ENCODE measurements at regions not wholly inside any gene's neighbourhood (a gene's known extent, or its start where the extent isn't known, plus 50 kb on each side); places are given as distances from the start of the nearest gene placed in this dataset.
"Not testable (repeated sequence)": the region's sequence is repeated elsewhere in the genome, so short reads cannot be mapped to it uniquely, and the experiment has no call there.

- not testable (repeated sequence) for DNase-seq
These were observed 78.3 kb upstream of the EED start for GRCh38 chr11:86166287-86166686.

GRCh38 chr11:86164106-86164505 is 80.4 kb upstream of the EED start:
- DNase-seq, result no peak

GRCh38 chr11:86163221-86163876 is 81.2 kb upstream of the EED start:
- not testable (repeated sequence) for DNase-seq

- DNase-seq, result no peak
These were observed 82.3 kb upstream of the EED start for GRCh38 chr11:86162239-86162638.

DNA sequence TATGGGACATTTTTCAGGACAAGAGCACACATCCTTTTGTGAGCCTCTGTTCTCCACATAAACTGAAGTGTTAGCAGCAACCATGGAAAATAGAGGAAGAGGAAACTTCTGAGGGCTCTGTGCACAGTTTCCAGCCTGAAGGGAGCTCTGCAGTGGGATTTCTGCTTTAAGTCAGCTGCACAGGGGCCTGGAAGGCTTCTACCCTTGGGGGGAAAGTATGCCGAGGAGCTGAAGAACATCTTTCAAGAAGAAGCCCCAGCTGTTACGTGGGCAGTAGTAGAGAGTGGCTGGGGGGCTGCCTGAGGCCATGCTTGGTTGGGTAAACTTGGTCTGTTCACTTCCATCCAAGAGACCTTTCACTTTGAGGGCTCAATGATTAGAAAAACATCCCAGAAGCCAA is 82.7 kb upstream of the EED start:
- no peak for DNase-seq

DNA sequence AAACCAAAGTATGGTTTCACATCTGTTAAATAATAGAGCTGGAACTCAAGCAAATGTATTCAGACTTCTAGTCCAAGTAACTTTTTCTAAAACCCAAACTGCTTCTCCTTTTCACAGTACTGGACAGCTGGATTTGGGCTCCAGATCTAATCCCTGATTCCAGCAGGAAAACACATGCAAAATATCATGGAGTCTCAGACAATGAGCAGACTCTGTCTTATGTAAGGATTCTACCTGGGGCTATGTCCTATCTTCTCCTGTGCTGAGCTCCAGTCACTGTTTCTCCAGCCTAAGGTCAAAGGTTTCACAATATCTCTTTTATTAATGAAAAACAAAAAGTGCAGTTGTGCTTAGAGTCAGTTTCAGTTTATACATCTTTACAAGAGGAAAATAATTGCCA is 83.2 kb upstream of the EED start:
- no peak for DNase-seq

DNA sequence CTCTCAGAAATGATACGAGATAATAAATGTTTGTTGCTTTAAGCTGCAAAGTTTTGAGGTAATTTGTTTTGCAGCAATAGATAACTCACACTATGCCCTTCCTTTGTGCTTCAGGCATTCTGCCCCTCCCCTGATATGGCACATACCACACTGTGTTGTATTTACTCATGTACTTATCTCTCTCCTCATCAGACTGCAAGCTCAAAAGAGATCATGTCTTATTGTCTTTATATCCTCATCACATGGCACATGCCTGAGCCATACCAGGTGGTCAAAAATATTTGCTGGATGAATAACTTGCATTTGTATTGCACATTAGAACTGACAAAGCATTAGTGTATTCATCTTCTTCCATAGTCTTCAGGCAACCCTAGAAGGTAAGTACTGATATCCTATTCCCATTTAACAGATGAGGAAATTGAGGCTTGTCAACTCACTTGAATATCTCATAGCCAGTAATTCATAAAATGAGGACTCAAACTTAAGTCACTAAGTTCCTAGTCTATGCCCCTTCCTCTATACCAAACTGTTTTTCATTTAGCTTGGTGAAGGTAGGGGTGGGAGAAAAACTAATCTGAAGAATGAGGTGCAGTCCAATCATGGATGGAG is 83.9 kb upstream of the EED start:
- DNase-seq, result no peak

DNA sequence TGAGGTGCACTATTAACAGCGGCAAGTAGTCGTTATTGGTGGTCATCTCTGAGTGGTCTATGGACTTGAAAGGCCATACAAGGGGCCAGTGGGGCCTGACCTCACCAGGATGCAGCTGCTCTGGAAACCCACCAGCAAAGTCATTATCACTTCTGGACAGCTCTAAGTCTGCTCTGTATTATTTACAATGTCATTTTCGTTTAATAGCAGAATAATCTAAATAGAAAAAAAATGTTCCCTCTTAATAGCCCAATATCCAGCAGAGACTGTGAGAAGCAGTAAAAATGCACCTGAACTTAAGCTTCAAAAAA is 85.0 kb upstream of the EED start:
- DNase-seq, result no peak

- no peak for DNase-seq
These were observed 85.6 kb upstream of the EED start for GRCh38 chr11:86158704-86159580.

DNA sequence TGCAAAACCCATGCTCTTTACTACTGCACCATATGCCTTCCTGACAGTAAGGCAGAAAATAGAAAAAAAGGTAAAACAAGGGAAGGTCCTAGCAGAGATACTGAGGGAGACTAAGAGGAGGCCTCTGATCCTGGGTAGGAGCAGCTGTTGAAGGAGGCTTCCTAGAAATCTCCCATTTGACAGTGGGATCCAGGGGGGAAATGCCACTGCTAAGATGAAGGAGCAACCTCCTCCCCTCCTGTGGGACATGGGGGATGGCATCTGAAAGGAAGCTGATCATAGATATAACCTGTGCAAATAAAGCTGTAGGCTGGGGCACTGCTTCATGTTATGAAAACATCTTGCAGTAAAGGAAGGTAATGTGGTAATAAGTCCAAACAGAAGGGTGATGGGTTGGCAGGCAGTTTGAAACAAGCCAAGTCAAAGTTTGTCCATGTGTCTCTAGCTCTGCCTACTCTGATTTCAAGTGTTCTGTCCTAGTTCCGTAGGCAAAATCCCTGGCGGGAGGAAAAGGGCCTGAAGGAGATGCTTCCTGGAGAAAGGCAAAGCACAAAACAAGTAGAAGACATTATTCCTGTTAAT is 86.7 kb upstream of the EED start:
- DNase-seq, result no peak

GRCh38 chr11:86156397-86156955 is 87.6 kb upstream of the PICALM start:
- DNase-seq, result no peak

- DNase-seq, result no peak
These were observed 86.4 kb upstream of the PICALM start for GRCh38 chr11:86155200-86155844.

DNA sequence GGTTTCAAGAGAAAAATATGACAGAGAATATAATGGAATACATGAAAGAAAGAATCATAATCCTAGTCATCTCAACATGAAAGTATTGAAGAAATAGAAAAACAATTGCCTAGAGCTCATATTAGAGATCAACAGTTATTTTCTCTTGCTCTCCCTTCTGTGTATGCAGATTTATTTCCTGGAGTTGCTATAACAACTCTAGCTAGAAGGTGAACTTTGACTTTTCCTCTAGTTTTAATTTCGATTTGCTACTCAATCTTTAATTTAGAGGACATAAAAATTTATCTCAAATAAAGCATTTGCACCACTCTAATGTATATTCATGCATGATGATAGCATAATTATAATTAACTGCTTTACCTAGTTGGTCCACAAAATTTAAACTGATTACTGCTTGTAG is 84.6 kb upstream of the PICALM start:
- no peak for DNase-seq

DNA sequence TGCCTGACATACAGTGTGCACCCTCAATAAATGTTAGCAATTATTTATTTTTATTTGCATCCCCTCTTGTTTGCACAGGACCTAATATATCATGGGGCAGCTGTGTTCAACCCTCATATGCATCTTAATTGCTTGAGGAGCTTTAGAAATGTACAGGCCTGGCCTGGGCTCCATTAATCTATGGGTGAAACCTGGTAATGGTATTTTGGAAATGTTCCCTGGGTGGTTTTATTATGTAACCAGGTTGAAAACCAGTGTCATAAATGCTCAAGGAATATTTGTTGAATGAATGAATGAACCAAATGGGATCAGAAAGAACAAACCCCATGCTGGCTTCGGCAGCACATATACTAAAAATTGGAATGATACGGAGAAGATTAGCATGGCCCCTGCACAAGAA is 84.0 kb upstream of the PICALM start:
- DNase-seq, result no peak

- DNase-seq, result no peak
These were observed 83.3 kb upstream of the PICALM start for GRCh38 chr11:86152006-86152862.

- no peak for DNase-seq
These were observed 82.5 kb upstream of the PICALM start for GRCh38 chr11:86151174-86152005.

DNA sequence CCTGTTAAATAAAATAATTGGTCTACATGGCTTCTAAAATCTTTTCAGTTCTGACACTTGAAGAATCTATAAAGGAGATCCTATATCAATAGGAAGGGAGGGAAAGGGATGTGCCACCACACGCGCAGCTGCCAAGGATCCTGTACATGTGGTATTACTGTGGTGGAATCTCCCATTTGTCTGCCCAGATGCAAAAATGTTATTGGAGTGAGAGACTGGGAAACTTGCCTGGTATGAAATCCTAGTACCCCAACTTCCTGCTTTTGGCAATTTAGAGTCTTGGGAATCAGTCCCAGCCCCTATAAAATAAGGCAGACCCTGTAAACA is 81.9 kb upstream of the PICALM start:
- DNase-seq, result no peak

- DNase-seq, result no peak
These were observed 80.9 kb upstream of the PICALM start for GRCh38 chr11:86149792-86150191.

GRCh38 chr11:86148345-86148747 is 79.5 kb upstream of the PICALM start:
- no peak for DNase-seq

DNA sequence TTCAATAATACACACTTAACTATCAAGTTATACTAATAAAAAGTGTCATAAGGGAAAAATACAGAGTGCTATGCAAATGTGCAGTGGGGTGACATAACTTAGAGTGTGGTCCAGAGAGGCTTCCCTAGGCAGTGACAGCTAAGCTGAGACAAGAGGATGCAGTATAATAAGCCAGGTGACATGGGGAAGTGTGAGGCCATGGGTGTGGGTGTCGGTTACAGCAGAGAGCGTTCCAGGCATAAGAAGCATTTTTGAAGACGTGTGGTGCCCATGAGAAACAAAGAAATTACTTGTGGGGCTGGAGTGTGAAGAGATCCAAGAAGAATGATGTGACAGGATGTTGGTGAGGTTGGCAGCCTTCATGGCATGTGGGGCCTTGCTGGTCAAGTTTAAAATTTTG is 78.1 kb upstream of the PICALM start:
- DNase-seq, result no peak

GRCh38 chr11:86145439-86146156 is 76.7 kb upstream of the PICALM start:
- no peak for DNase-seq
